ENCODE measurements at regions not wholly inside any gene's neighbourhood (a gene's known extent, or its start where the extent isn't known, plus 50 kb on each side); places are given as distances from the start of the nearest gene placed in this dataset.

DNA sequence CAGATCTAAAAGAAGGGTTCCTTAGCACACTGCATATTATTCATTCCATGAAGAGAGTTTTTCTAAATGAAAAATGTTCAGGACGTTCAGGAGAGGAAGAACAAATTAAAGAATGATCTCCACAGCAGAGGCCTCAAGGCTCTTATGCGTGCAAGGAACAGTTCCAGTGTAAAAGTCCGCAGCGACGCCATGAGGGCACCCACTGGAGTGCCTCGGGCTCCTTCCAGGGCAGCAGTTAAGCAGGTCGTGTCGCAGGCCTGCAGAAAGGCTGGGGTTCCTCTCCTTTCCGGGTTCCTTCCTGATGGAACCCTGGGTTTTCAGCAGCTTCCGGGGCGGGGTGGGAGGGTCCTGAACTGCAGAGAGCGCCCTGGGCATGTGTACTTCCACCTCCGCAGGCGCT is 87.1 kb upstream of the SELENOP start:
- no peak for TF ChIP-seq ZNF431 (CRISPR knock-in tag; IDR thresholded peaks at IDR 0.05)
- TF ChIP-seq, protein P1, sequence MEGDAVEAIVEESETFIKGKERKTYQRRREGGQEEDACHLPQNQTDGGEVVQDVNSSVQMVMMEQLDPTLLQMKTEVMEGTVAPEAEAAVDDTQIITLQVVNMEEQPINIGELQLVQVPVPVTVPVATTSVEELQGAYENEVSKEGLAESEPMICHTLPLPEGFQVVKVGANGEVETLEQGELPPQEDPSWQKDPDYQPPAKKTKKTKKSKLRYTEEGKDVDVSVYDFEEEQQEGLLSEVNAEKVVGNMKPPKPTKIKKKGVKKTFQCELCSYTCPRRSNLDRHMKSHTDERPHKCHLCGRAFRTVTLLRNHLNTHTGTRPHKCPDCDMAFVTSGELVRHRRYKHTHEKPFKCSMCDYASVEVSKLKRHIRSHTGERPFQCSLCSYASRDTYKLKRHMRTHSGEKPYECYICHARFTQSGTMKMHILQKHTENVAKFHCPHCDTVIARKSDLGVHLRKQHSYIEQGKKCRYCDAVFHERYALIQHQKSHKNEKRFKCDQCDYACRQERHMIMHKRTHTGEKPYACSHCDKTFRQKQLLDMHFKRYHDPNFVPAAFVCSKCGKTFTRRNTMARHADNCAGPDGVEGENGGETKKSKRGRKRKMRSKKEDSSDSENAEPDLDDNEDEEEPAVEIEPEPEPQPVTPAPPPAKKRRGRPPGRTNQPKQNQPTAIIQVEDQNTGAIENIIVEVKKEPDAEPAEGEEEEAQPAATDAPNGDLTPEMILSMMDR (IDR thresholded peaks at IDR 0.05 in 2 of 3, conservative IDR thresholded peaks at IDR 0.05 in 1 of 3; ENCODE audit: insufficient read depth in 2 of 3, low read depth in 1 of 3, low read length in 3 of 3), result peak in 1 of 3 experiments; percentile 8; a peak in 1 of 6 replicates
- ChIA-PET CTCF (ENCODE audit: low intra/inter-chr PET ratio) (no interaction called here), POLR2A (interaction anchor here (0.7 kb wide), 1 partner anchor 9 kb away, joined by 4 read pairs; no protein-coding TSS in a partner anchor)
- in situ Hi-C loops (cut with MboI) (loop anchor here (25.0 kb wide), 1 partner anchor 311 kb away; no protein-coding TSS in a partner anchor), intact Hi-C loops (cut with micrococcal nuclease) (no loop called here)
- H3K4me3 ChIP-seq, result no peak overlapping the region
- H3K36me3 ChIP-seq (ENCODE audit: control insufficient read depth, insufficient read depth, low read length), result no peaks in the 10 kb centered on the region
- 22% methylated on average over 14 of the region's 14 CpGs for WGBS (ENCODE audit: insufficient coverage, low coverage, missing lambda C conversion rate)
- peaks cover 0 to 10% of the 10 kb centered on the region in 2 experiments; a peak in 2 of 5 replicates for H3K4me1 ChIP-seq (replicated peaks in 1 of 2; ENCODE audit: control insufficient read depth in 2 of 2, insufficient read depth in 2 of 2, low read length in 2 of 2)
- FAIRE-seq (no peak), DNase-seq (ENCODE audit: extremely low read depth in 1 of 4, low spot score in 3 of 4) (no peak), ATAC-seq (peak; percentile 59)
- no TSS peak for BruUV-seq (replicated peaks)
- H2AFZ ChIP-seq (ENCODE audit: low read depth, low read length), result peak overlapping the region; percentile 64; the same call in 1 of the 2 replicates
- no peak overlapping the region for H3K9ac ChIP-seq (ENCODE audit: insufficient read depth in 1 of 2, low read depth in 2 of 2, low read length in 2 of 2)
- H4K20me1 ChIP-seq (replicated peaks; ENCODE audit: control insufficient read depth, insufficient read depth, low read length), result no peaks in the 10 kb centered on the region
- H3K27me3 ChIP-seq (ENCODE audit: control insufficient read depth in 2 of 2, insufficient read depth in 2 of 2, low read length in 2 of 2), result peaks cover 0 to 4% of the 10 kb centered on the region in 2 experiments; a peak in 1 of 5 replicates
- H3K9me3 ChIP-seq (replicated peaks; ENCODE audit: control insufficient read depth, insufficient read depth, low read depth, low read length), result no peaks in the 10 kb centered on the region
- H3K79me2 ChIP-seq (ENCODE audit: control insufficient read depth, insufficient read depth, low read length), result no peaks in the 10 kb centered on the region
- no peak overlapping the region for H3K4me2 ChIP-seq (ENCODE audit: insufficient read depth, low read length)
- no peak overlapping the region for H3K27ac ChIP-seq (ENCODE audit: extremely low read depth, low read depth, low read length)
- no peaks in the 10 kb centered on the region for H3K9me1 ChIP-seq (ENCODE audit: control insufficient read depth, insufficient read depth, low read length)

DNA sequence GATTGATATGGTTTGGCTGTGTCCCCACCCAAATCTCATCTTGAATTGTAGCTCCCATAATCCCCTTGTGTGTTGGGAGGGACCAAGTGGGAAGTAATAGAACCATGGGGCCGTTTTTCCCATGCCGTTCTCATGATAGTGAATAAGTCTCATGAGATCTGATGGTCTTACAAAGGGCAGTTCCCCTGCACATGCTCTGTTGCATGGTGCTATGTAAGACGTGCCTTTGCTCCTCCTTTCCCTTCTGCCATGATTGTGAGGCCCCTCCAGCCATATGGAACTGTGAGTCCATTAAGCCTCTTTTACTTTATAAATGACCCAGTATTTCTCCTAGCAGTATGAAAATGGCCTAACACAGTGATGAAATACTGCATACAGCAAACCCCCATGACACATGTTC is 84.8 kb upstream of the SELENOP start:
- in situ Hi-C loops (cut with MboI) (loop anchor here (25.0 kb wide), 1 partner anchor 309 kb away; no protein-coding TSS in a partner anchor), intact Hi-C loops (cut with micrococcal nuclease) (no loop called here)
- Histone ChIP-seq H3K4me1 (replicated peaks in 1 of 2; ENCODE audit: control insufficient read depth in 2 of 2, insufficient read depth in 2 of 2, low read length in 2 of 2) (peaks cover 0 to 11% of the 10 kb centered on the region in 2 experiments; a peak in 2 of 5 replicates), H3K9me3 (replicated peaks; ENCODE audit: control insufficient read depth, insufficient read depth, low read depth, low read length) (no peaks in the 10 kb centered on the region), H3K27ac (ENCODE audit: extremely low read depth, low read depth, low read length) (no peak overlapping the region), H3K36me3 (ENCODE audit: control insufficient read depth, insufficient read depth, low read length) (no peaks in the 10 kb centered on the region), H2AFZ (ENCODE audit: low read depth, low read length) (no peak overlapping the region), H3K4me2 (ENCODE audit: insufficient read depth, low read length) (no peak overlapping the region), H4K20me1 (replicated peaks; ENCODE audit: control insufficient read depth, insufficient read depth, low read length) (no peaks in the 10 kb centered on the region), H3K79me2 (ENCODE audit: control insufficient read depth, insufficient read depth, low read length) (no peaks in the 10 kb centered on the region), H3K9ac (ENCODE audit: insufficient read depth in 1 of 2, low read depth in 2 of 2, low read length in 2 of 2) (no peak overlapping the region), H3K9me1 (ENCODE audit: control insufficient read depth, insufficient read depth, low read length) (no peaks in the 10 kb centered on the region), H3K27me3 (ENCODE audit: control insufficient read depth in 2 of 2, insufficient read depth in 2 of 2, low read length in 2 of 2) (no peaks in the 10 kb centered on the region), H3K4me3 (no peak overlapping the region)
- no peak for DNase-seq (ENCODE audit: extremely low read depth in 1 of 4, low spot score in 3 of 4)
- no peak for FAIRE-seq
- no peak for ATAC-seq
- TF ChIP-seq MYC (IDR thresholded peaks at IDR 0.05; ENCODE audit: low read depth, low read length) (no peak), MYC (CRISPR knock-in tag; IDR thresholded peaks at IDR 0.05; ENCODE audit: borderline replicate concordance, low read depth) (no peak), TEAD2 (tag; IDR thresholded peaks at IDR 0.05) (no peak), ZNF436 (CRISPR knock-in tag; IDR thresholded peaks at IDR 0.05) (no peak), HDAC8 (tag; IDR thresholded peaks at IDR 0.05) (no peak), ZNF431 (CRISPR knock-in tag; IDR thresholded peaks at IDR 0.05) (peak; percentile 94), ZFP36 (IDR thresholded peaks at IDR 0.05; ENCODE audit: low read depth, low read length, partially characterized antibody) (peak; percentile 9)
- TF ChIP-seq, protein P2, sequence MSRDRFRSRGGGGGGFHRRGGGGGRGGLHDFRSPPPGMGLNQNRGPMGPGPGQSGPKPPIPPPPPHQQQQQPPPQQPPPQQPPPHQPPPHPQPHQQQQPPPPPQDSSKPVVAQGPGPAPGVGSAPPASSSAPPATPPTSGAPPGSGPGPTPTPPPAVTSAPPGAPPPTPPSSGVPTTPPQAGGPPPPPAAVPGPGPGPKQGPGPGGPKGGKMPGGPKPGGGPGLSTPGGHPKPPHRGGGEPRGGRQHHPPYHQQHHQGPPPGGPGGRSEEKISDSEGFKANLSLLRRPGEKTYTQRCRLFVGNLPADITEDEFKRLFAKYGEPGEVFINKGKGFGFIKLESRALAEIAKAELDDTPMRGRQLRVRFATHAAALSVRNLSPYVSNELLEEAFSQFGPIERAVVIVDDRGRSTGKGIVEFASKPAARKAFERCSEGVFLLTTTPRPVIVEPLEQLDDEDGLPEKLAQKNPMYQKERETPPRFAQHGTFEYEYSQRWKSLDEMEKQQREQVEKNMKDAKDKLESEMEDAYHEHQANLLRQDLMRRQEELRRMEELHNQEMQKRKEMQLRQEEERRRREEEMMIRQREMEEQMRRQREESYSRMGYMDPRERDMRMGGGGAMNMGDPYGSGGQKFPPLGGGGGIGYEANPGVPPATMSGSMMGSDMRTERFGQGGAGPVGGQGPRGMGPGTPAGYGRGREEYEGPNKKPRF (IDR thresholded peaks at IDR 0.05; ENCODE audit: low read depth, low read length), result no peak
- WGBS (ENCODE audit: insufficient coverage, low coverage, missing lambda C conversion rate), result 7% methylated on average over 3 of the region's 3 CpGs
- BruUV-seq (replicated peaks), result no TSS peak
- CTCF ChIA-PET (ENCODE audit: low intra/inter-chr PET ratio), result no interaction called here
- POLR2A ChIA-PET, result interaction anchor here (0.6 to 0.7 kb wide), 2 partner anchors 310 to 708 kb away, joined by 3 read pairs; no protein-coding TSS in a partner anchor

Data from K562 (cell line).